ENCODE measurements at regions not wholly inside any gene's neighbourhood (a gene's known extent, or its start where the extent isn't known, plus 50 kb on each side); places are given as distances from the start of the nearest gene placed in this dataset.

DNA sequence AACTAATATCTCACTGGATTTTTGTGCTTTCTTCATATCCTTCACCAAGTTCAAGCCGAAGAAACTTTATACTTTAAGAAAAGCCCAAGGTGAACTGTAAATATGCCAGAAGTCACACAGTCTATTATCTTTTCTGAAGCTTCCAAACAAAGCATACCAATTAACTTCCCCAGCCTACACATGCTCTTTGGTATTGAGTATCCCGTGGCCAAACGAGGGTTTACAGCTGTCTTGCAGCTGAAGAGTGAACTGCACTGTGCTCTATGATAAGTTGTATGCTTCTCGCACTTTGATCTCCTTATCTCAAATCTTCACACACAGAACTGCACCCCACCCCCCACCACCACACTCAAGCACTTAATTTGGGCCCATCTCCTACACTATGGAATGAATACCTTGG, 215.6 kb upstream of the VEPH1 start:
- TF ChIP-seq, protein P1, sequence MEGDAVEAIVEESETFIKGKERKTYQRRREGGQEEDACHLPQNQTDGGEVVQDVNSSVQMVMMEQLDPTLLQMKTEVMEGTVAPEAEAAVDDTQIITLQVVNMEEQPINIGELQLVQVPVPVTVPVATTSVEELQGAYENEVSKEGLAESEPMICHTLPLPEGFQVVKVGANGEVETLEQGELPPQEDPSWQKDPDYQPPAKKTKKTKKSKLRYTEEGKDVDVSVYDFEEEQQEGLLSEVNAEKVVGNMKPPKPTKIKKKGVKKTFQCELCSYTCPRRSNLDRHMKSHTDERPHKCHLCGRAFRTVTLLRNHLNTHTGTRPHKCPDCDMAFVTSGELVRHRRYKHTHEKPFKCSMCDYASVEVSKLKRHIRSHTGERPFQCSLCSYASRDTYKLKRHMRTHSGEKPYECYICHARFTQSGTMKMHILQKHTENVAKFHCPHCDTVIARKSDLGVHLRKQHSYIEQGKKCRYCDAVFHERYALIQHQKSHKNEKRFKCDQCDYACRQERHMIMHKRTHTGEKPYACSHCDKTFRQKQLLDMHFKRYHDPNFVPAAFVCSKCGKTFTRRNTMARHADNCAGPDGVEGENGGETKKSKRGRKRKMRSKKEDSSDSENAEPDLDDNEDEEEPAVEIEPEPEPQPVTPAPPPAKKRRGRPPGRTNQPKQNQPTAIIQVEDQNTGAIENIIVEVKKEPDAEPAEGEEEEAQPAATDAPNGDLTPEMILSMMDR (IDR thresholded peaks at IDR 0.05; ENCODE audit: insufficient read depth, low read depth, low read length, missing control alignments): no peak
- H3K4me3 ChIP-seq (ENCODE audit: low read length): no peak overlapping the region
- no peak for DNase-seq (ENCODE audit: low read depth)

DNA sequence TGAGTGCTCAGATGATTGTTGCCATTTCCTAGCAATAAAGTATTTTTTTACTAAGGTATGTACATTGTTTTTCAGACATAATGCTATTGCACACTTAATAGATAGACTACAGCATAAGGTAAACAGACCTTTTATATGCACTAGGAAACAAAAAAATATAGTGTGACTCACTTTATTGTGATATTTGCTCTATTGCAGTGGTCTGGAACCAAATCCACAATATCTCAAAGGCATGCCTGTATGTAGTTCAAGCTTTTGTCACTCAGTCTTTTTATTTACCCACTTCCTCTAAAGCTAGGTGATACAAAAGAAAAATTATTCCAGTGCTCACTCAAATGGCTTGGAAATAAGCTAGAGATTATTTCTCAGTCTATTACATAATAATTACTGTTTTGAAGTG, 209.9 kb upstream of the VEPH1 start:
- TF ChIP-seq, protein P1 (IDR thresholded peaks at IDR 0.05; ENCODE audit: insufficient read depth, low read depth, low read length, missing control alignments): no peak
- no peak for DNase-seq (ENCODE audit: low read depth)
- no peak overlapping the region for H3K4me3 ChIP-seq (ENCODE audit: low read length)

DNA sequence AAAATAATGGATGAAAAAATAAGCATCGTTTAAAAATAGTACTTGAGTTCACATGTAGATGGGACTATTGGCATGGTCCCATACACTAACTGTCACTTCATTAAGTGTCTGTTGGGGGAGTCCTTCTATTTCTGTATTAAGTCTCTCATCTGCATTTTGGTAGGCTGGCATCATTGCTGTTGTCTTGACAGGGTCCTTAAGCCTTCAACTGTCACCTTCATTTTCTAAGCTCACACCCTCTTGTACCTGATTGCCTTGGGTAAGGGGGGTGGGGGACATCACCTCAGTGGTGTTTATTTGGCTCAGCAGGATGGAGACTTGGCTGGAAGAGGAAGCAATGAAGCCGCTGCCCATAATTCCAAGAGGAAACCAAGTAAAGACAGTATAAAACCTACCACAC, 202.0 kb upstream of the VEPH1 start:
- DNase-seq (ENCODE audit: low read depth): no peak
- no peak overlapping the region for H3K4me3 ChIP-seq (ENCODE audit: low read length)
- TF ChIP-seq, protein P1 (IDR thresholded peaks at IDR 0.05; ENCODE audit: insufficient read depth, low read depth, low read length, missing control alignments): no peak

DNA sequence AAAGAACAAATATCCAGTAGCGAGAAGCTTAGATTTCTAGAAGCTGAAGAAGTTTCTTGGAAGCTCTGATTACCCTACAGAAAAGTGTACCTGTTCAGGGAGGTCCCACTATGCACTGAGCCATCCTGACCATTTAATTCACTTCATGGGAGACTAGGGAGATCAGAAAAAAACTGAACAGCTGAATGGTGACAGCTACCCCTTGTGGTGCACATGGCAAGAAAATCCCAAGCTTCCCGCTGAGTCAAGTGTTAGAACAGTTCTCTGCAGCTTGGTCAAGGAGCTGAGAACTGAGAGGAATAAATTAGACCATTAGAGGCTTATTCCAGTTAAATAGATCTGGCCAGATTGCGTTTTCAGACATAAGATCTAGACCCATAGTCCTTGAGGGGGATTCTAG, 197.2 kb upstream of the VEPH1 start:
- H3K4me3 ChIP-seq (ENCODE audit: low read length): no peak overlapping the region
- TF ChIP-seq, protein P1 (IDR thresholded peaks at IDR 0.05; ENCODE audit: insufficient read depth, low read depth, low read length, missing control alignments): no peak
- DNase-seq (ENCODE audit: low read depth): peak; percentile 14

DNA sequence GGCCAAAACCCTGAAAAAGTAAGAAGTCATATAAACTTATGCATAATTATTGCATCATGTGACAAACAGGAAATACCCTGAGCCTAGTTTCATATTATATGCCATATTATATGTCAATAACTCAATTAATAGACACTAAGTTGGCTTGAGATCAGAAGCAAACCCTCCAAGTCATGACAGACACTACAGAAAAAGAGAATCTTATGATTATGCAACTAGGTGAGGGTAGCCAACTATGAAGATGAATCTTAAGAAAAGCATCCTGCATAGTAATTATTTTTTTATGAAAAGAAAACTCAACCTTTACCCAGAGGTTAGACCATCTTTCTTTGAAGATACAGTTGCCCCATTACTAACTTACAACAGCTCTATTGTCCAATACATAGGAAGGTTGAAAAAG, 192.4 kb upstream of the VEPH1 start:
- DNase-seq (ENCODE audit: low read depth): no peak
- no peak overlapping the region for H3K4me3 ChIP-seq (ENCODE audit: low read length)
- TF ChIP-seq, protein P1 (IDR thresholded peaks at IDR 0.05; ENCODE audit: insufficient read depth, low read depth, low read length, missing control alignments): no peak

DNA sequence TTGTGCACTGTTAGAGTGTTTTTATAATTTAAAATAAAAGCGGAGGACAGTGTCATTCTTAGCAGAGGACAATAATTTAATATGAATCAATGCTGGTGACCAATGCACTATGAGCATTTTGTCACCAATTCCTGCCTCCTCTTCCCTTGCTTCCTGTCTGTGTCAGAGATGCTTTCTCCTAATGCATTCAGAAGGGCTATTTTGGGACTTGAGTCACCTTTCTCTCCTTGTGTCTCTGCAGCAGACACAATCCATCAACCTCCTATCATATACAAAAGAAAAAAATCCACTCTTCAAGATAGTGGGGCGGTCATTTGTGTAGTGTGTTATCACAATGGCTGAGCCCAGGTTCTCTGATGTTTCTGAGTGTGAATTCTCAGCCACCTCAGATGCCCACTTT, 191.9 kb upstream of the VEPH1 start:
- TF ChIP-seq, protein P1 (IDR thresholded peaks at IDR 0.05; ENCODE audit: insufficient read depth, low read depth, low read length, missing control alignments): no peak
- no peak overlapping the region for H3K4me3 ChIP-seq (ENCODE audit: low read length)
- no peak for DNase-seq (ENCODE audit: low read depth)

DNA sequence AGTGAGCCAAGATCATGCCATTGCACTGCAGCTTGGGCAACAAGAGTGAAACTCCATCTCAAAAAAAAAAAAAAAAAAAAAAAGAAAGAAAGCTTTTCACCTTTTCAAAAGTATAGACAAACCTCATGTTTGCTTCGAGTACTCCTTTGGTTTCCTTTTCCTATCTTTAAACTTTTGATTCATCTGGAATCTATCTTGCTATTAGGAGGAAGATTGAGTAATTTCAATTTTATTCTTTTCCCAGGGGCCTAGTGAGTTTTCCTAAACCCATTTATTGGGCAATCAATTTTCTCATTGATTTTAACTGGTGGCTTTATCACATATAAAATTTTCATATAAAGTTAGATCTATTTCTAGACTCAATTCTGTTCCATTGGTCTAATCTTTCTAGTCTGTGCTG, 190.5 kb upstream of the VEPH1 start:
- TF ChIP-seq, protein P1 (IDR thresholded peaks at IDR 0.05; ENCODE audit: insufficient read depth, low read depth, low read length, missing control alignments): no peak

More for the DNA sequence above, 190.5 kb upstream of the VEPH1 start:
- no peak for DNase-seq (ENCODE audit: low read depth)
- no peak overlapping the region for H3K4me3 ChIP-seq (ENCODE audit: low read length)

Data from epithelial cell of esophagus (primary cell).